ENCODE measurements at regions not wholly inside any gene's neighbourhood (a gene's known extent, or its start where the extent isn't known, plus 50 kb on each side); places are given as distances from the start of the nearest gene placed in this dataset.

DNA sequence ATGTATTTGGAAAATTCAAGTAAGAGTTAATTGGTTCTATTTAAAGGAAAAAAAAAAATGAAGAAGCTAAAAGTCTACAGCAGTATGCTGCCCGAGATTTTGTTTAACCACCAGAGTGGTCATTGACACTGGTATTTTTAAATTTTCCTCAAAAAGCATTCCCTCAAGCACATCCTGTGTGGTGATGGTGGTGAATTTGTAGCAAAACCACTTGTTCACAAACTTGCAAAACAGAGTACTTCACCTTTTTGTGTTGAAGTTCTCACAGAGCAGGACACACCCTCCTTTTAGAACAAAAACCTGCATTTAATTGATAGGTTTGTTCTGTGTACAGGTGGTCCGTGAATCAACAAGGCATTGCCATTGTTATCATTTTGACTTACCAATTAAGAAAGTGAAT, 374.2 kb downstream of the EFNA5 start:
- 61% methylated on average over 2 of the region's 2 CpGs for WGBS

DNA sequence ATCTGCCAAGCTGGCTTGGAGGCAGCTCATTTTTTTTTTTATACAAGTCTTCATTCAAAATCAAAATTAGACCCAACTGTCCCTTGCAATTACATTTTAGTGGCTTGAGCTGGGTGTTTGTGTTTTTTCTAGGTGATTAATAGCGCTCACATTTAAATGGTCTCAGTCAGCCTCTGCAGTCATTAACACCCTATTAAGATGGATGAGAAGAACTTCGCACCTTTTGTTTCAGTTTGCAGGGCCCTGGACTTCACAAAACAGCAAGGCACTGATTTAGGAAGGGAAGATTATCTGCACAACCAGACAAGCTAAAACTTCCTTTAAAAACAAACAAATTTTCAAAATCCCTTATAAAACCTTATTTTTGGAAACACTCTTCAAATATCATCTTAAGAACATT, 374.8 kb downstream of the EFNA5 start:
- Histone ChIP-seq H3K4me3 (no peak overlapping the region), H3K27me3 (replicated peaks; ENCODE audit: insufficient read depth) (no peaks in the 10 kb centered on the region), H3K27ac (no peak overlapping the region), H3K36me3 (no peaks in the 10 kb centered on the region), H3K4me1 (replicated peaks) (no peaks in the 10 kb centered on the region), H3K9me3 (no peaks in the 10 kb centered on the region)
- no peak for DNase-seq (ENCODE audit: low spot score)
- TF ChIP-seq POLR2AphosphoS5 (IDR thresholded peaks at IDR 0.05) (no peak), POLR2A (IDR thresholded peaks at IDR 0.05) (no peak)
- TF ChIP-seq, protein P1, sequence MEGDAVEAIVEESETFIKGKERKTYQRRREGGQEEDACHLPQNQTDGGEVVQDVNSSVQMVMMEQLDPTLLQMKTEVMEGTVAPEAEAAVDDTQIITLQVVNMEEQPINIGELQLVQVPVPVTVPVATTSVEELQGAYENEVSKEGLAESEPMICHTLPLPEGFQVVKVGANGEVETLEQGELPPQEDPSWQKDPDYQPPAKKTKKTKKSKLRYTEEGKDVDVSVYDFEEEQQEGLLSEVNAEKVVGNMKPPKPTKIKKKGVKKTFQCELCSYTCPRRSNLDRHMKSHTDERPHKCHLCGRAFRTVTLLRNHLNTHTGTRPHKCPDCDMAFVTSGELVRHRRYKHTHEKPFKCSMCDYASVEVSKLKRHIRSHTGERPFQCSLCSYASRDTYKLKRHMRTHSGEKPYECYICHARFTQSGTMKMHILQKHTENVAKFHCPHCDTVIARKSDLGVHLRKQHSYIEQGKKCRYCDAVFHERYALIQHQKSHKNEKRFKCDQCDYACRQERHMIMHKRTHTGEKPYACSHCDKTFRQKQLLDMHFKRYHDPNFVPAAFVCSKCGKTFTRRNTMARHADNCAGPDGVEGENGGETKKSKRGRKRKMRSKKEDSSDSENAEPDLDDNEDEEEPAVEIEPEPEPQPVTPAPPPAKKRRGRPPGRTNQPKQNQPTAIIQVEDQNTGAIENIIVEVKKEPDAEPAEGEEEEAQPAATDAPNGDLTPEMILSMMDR (IDR thresholded peaks at IDR 0.05), result no peak
- intact Hi-C loops (cut with DNase I), result no loop called here
- WGBS, result 78% methylated on average over 2 of the region's 2 CpGs

More for the DNA sequence above, 374.2 kb downstream of the EFNA5 start:
- Histone ChIP-seq H3K9me3 (no peaks in the 10 kb centered on the region), H3K4me1 (replicated peaks) (no peaks in the 10 kb centered on the region), H3K4me3 (no peak overlapping the region), H3K27me3 (replicated peaks; ENCODE audit: insufficient read depth) (no peaks in the 10 kb centered on the region), H3K27ac (no peak overlapping the region), H3K36me3 (no peaks in the 10 kb centered on the region)
- intact Hi-C loops (cut with DNase I), result no loop called here
- TF ChIP-seq POLR2A (IDR thresholded peaks at IDR 0.05) (no peak), POLR2AphosphoS5 (IDR thresholded peaks at IDR 0.05) (no peak)
- TF ChIP-seq, protein P1 (IDR thresholded peaks at IDR 0.05), result no peak
- DNase-seq (ENCODE audit: low spot score), result no peak

DNA sequence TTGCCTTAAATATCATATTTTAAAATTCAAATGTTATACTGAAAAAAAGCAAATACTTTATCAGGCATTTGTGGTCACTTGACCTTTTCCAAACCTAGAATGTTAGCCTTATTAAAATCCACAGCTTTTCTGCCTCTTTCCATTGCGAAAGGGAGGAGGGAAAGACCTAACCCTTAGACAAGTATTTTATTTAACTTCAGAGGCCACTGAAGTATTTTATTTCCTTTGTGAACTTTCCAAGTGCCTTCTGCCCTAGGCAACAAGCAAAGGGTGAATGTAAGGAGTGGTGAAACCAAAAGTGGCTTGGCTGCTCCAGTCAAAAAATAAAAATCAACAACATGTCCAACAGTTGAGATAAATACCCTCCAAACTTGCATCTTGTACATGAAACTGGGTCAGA, 376.1 kb downstream of the EFNA5 start:
- intact Hi-C loops (cut with DNase I), result no loop called here
- Histone ChIP-seq H3K27me3 (replicated peaks; ENCODE audit: insufficient read depth) (no peaks in the 10 kb centered on the region), H3K9me3 (no peaks in the 10 kb centered on the region), H3K36me3 (no peaks in the 10 kb centered on the region), H3K27ac (no peak overlapping the region), H3K4me3 (no peak overlapping the region), H3K4me1 (replicated peaks) (no peaks in the 10 kb centered on the region)
- no peak for DNase-seq (ENCODE audit: low spot score)
- 63% methylated on average over 1 of the region's 1 CpG for WGBS
- no peak for TF ChIP-seq POLR2AphosphoS5 (IDR thresholded peaks at IDR 0.05)
- TF ChIP-seq, protein P1 (IDR thresholded peaks at IDR 0.05), result no peak
- TF ChIP-seq POLR2A (IDR thresholded peaks at IDR 0.05), result no peak

- no peaks in the 10 kb centered on the region for H3K36me3 ChIP-seq
- no peaks in the 10 kb centered on the region for H3K27me3 ChIP-seq (replicated peaks; ENCODE audit: insufficient read depth)
- H3K4me3 ChIP-seq, result no peak overlapping the region
- TF ChIP-seq POLR2A (IDR thresholded peaks at IDR 0.05), result no peak
- TF ChIP-seq, protein P1 (IDR thresholded peaks at IDR 0.05), result no peak
- no peak for TF ChIP-seq POLR2AphosphoS5 (IDR thresholded peaks at IDR 0.05)
- no peak for DNase-seq (ENCODE audit: low spot score)
- H3K9me3 ChIP-seq, result no peaks in the 10 kb centered on the region
- intact Hi-C loops (cut with DNase I), result no loop called here
- H3K27ac ChIP-seq, result no peak overlapping the region
- H3K4me1 ChIP-seq (replicated peaks), result no peaks in the 10 kb centered on the region
Observed at GRCh38 chr5:107294211-107294550, 376.6 kb downstream of the EFNA5 start.

DNA sequence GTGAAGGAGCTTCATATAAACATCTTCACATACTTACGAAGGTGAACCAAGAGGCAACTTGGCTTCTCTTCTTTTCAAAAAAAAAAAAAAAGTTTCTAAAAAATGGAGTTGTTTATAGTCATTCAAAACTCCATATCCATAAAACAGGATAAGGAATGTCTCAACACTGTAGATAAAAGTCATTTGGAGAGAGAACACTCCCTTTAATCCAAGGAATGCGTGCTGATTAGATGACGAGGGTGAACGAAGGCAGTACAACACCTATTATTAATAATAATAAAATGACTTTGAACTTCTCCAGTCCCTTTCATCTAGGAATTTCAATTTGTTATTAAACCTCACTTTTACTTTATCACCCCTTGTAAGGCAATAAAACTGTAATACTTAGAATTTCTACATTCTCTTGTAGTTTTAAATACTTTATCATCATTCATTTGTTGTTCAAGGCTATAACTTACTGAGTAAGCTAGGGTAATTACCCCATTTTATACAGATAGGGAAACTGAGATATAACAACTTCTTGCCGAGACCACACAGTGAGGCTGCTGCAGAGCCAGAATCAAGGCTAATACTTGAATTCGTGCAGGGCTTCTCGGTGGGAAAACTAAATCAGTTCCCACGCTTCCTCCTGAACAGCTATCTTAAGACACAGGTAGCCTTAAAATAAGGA, 377.1 kb downstream of the EFNA5 start:
- 36% methylated on average over 8 of the region's 8 CpGs for WGBS
- TF ChIP-seq, protein P1 (IDR thresholded peaks at IDR 0.05), result no peak
- TF ChIP-seq POLR2AphosphoS5 (IDR thresholded peaks at IDR 0.05) (no peak), POLR2A (IDR thresholded peaks at IDR 0.05) (no peak)

More for the DNA sequence above, 377.1 kb downstream of the EFNA5 start:
- intact Hi-C loops (cut with DNase I), result no loop called here
- Histone ChIP-seq H3K36me3 (no peaks in the 10 kb centered on the region), H3K4me1 (replicated peaks) (no peaks in the 10 kb centered on the region), H3K27me3 (replicated peaks; ENCODE audit: insufficient read depth) (no peaks in the 10 kb centered on the region), H3K9me3 (no peaks in the 10 kb centered on the region), H3K4me3 (no peak overlapping the region), H3K27ac (no peak overlapping the region)
- DNase-seq (ENCODE audit: low spot score), result no peak
